GM10266 (cell line): ENCODE measurements at regions not wholly inside any gene's neighbourhood (a gene's known extent, or its start where the extent isn't known, plus 50 kb on each side); places are given as distances from the start of the nearest gene placed in this dataset.

Experiments used
- DNase-seq: peaks from one replicate; pipeline ENCODE4 v3.0.0; 2012; ENCODE audit errors: extremely low spot score
- TF ChIP-seq, protein P1 (sequence below): IDR thresholded peaks from 2 replicates; pipeline ENCODE4 v1.5.1; 2012; ENCODE audit warnings: mild to moderate bottlenecking, low read depth; ENCODE audit not compliant: control insufficient read depth, insufficient read depth; ENCODE audit errors: missing control alignments

GRCh38 chr6:48814957-48815356, 648.1 kb downstream of the MMUT start:
- DNase-seq = no peak
- TF ChIP-seq, protein P1, sequence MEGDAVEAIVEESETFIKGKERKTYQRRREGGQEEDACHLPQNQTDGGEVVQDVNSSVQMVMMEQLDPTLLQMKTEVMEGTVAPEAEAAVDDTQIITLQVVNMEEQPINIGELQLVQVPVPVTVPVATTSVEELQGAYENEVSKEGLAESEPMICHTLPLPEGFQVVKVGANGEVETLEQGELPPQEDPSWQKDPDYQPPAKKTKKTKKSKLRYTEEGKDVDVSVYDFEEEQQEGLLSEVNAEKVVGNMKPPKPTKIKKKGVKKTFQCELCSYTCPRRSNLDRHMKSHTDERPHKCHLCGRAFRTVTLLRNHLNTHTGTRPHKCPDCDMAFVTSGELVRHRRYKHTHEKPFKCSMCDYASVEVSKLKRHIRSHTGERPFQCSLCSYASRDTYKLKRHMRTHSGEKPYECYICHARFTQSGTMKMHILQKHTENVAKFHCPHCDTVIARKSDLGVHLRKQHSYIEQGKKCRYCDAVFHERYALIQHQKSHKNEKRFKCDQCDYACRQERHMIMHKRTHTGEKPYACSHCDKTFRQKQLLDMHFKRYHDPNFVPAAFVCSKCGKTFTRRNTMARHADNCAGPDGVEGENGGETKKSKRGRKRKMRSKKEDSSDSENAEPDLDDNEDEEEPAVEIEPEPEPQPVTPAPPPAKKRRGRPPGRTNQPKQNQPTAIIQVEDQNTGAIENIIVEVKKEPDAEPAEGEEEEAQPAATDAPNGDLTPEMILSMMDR = no peak

- TF ChIP-seq, protein P1 = no peak
- no peak for DNase-seq
Observed at GRCh38 chr6:48813836-48814235, 649.2 kb downstream of the MMUT start.

- no peak for DNase-seq
- TF ChIP-seq, protein P1 = no peak
Observed at GRCh38 chr6:48809700-48810099, 653.4 kb downstream of the MMUT start.

DNA sequence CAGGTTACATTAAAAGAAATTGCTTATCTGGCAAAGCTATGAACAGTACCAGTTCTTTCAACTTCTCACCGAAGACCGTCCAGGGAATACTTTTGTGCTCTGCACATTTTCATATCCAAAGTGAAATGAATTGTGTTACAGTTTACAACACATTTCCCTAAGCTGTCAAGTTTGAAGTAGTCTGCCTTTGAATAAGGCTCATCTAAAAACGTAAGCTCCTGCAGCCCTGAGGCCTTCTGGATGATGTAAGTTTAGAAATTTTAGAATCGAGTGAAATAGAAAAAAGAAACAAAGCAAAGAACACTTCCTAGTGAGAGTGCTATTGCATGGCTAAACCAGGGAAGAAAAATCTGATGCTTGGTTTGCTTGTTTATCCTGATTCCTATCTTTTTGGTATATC, 653.8 kb downstream of the MMUT start:
- TF ChIP-seq, protein P1 = no peak
- no peak for DNase-seq

DNA sequence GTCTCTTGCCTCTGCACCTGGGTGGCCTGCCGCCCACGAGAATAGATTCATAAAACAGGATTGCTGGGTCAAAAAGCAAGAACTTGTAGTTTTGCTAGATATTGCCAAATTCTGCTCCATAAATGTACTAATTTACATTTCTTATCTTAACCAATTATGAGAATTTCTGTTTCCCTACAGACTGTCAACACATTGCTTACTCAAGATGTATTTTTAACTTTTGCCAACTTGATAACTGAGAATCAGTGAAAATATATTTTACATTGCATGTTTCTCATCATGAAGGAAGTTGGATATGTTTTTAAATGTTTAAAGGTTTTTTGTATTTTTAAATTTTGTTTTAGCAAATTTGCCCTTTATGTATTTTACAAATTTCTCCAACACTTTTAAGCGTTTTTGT, 664.8 kb downstream of the MMUT start:
- TF ChIP-seq, protein P1 = no peak
- DNase-seq = no peak

DNA sequence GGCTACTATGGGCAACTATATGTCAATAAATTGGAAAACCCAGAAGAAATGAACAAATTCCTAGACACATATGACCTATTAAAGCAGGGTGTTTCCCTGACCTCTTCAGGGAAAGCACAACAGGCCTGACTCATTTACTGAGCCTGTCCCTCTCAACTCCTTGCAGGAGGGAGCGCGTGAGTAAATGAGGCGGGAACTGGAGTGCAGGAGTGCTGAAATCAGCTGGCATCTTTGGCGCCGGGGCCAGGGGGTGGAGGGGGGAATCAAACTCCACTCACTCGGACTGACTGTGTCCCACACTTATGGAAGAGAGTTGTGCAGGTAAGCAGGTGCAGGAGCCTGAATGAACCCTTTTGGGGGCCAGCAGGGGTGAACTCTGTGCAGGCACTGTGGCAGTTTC, 671.2 kb upstream of the PTCHD4 start:
- no peak for DNase-seq
- TF ChIP-seq, protein P1 = no peak

DNA sequence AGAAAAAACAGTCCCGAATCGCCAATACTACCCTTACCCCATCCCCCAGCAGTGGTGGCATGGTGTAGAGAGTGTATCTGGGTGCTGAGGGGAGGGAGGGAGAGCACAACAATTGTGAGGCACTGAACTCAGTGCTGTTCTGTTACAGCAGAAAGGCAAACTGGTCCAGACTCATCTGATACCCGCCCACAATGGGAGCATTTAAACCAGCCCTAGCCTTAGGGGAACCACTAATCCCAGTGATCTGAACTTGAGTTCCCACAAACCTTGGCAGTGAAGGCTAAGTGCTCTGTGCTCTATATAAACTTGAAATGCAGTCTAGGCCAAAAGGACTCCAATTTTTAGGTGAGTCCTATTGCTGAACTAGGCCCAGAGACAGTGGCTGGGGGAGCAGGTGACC, 666.4 kb upstream of the PTCHD4 start:
- no peak for DNase-seq
- TF ChIP-seq, protein P1 = no peak
